BJ (cell line): ENCODE measurements at regions not wholly inside any gene's neighbourhood (a gene's known extent, or its start where the extent isn't known, plus 50 kb on each side); places are given as distances from the start of the nearest gene placed in this dataset.

Source experiments
- CTCF ChIA-PET: fragments of 350-600 bp; formaldehyde crosslinking; extraction: SDS; loops from one replicate; lab custom pipeline; 2021; ENCODE audit warnings: antibody characterized with exemption, inconsistent platforms; lab: Yijun Ruan, JAX
- POLR2A ChIA-PET: fragments of 300-600 bp; sonication (Branson Sonifier 250); formaldehyde crosslinking; extraction: SDS; loops from one replicate; lab custom pipeline; 2021; ENCODE audit warnings: antibody characterized with exemption; lab: Charles Lee
- DNase-seq: peaks from one replicate; pipeline ENCODE4 v3.0.0-alpha.2; 2011; ENCODE audit warnings: low read depth
- H3K27me3 ChIP-seq: 2 replicates; pipeline ENCODE4 v1.6.0; 2011; ENCODE audit warnings: low read length; ENCODE audit not compliant: control insufficient read depth, insufficient read depth
- H3K36me3 ChIP-seq: 2 replicates; pipeline ENCODE4 v1.5.1; 2011; ENCODE audit warnings: low read length; ENCODE audit not compliant: control insufficient read depth, insufficient read depth
- H3K4me3 ChIP-seq: 2 replicates; pipeline ENCODE4 v1.5.1; 2011; ENCODE audit warnings: low read depth, mild to moderate bottlenecking, control low read depth, low read length
- CTCF ChIP-seq: IDR thresholded peaks from 2 replicates; pipeline ENCODE4 v1.5.1; 2011; ENCODE audit warnings: low read depth, mild to moderate bottlenecking, control low read depth, inconsistent platforms, low read length, moderate library complexity; ENCODE audit not compliant: insufficient read depth

DNA sequence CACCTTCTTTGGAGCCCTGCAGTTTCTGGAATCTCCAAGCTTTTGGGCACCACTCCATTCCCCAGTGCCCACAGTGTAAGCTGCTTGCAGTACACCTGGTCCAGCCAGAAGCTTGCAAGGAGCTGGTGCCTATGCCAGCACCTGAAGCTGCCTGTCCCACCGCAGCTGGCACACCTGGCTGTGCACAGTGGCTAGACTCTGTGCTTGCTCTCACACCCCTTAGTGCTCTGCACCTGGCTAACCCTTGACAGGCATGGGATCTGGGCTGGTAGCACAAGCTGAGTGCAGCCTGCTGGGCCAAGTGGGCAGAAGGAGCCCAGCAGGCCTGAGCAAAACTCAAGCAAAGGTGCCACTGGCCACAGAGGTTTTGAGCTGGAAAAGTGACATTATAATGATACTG lies 183.8 kb upstream of the MC4R start:
- H3K27me3 ChIP-seq = no peaks in the 10 kb centered on the region
- DNase-seq = no peak
- no peak overlapping the region for H3K4me3 ChIP-seq
- ChIA-PET CTCF (interaction anchor here (0.8 to 1.6 kb wide), 4 partner anchors 19 to 568 kb away, joined by 3 to 9 read pairs (median 4); no protein-coding TSS in a partner anchor), POLR2A (no interaction called here)
- no peaks in the 10 kb centered on the region for H3K36me3 ChIP-seq
- no peak for TF ChIP-seq CTCF

GRCh38 chr18:60560071-60560470 lies 187.5 kb upstream of the MC4R start:
- ChIA-PET POLR2A (no interaction called here), CTCF (interaction anchor here (0.6 kb wide), 1 partner anchor 145 kb away, joined by 3 read pairs; no protein-coding TSS in a partner anchor)
- no peaks in the 10 kb centered on the region for H3K27me3 ChIP-seq
- H3K36me3 ChIP-seq = no peaks in the 10 kb centered on the region
- TF ChIP-seq CTCF = no peak
- H3K4me3 ChIP-seq = no peak overlapping the region
- DNase-seq = no peak

DNA sequence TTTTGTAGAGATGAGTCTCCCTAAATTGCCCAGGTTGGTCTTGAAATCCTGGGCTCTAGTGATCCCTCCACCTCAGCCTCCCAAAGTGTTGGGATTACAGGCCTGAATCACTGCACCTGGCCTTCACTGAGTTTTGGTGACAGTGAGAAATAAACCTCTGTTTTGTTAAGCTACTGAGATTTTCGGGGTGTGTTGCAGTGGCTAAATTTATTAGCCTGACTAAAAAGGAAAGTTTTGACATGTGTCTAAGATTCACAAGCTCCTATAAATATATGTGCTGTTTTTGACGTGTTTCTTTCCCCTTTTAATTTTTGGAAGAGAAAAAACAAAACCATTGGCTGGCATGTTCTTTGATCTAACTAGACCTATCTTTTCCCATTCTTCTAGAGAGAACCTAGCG lies 190.5 kb upstream of the MC4R start:
- ChIA-PET CTCF (no interaction called here), POLR2A (no interaction called here)
- H3K27me3 ChIP-seq = no peaks in the 10 kb centered on the region
- no peak overlapping the region for H3K4me3 ChIP-seq
- TF ChIP-seq CTCF = no peak
- no peaks in the 10 kb centered on the region for H3K36me3 ChIP-seq
- no peak for DNase-seq

GRCh38 chr18:60568220-60568619 lies 195.6 kb upstream of the MC4R start:
- TF ChIP-seq CTCF = no peak
- ChIA-PET POLR2A (no interaction called here), CTCF (no interaction called here)
- Histone ChIP-seq H3K27me3 (no peaks in the 10 kb centered on the region), H3K36me3 (no peaks in the 10 kb centered on the region), H3K4me3 (no peak overlapping the region)
- no peak for DNase-seq

- ChIA-PET POLR2A (no interaction called here), CTCF (no interaction called here)
- Histone ChIP-seq H3K27me3 (no peaks in the 10 kb centered on the region), H3K4me3 (no peak overlapping the region), H3K36me3 (no peaks in the 10 kb centered on the region)
- TF ChIP-seq CTCF = no peak
- DNase-seq = no peak
These were observed 197.6 kb upstream of the MC4R start for GRCh38 chr18:60570172-60570571.
